Uterus (tissue), 3 donors: ENCODE measurements at regions not wholly inside any gene's neighbourhood (a gene's known extent, or its start where the extent isn't known, plus 50 kb on each side); places are given as distances from the start of the nearest gene placed in this dataset.

Experiments used
- DNase-seq, 2 donors: peaks; one replicate each; pipeline ENCODE4 v3.0.0-alpha.2; 2019 to 2020
- H3K27ac ChIP-seq, 2 donors: fragments of 200-600 bp; sonication (generic); 1 replicate in 1 of 2; 2 replicates in 1 of 2; pipeline ENCODE4 v1.5.1; 2016 to 2018
- H3K27me3 ChIP-seq, 2 donors: fragments of 200-600 bp; sonication (generic); one replicate each; pipeline ENCODE4 v1.5.1; 2018 to 2019; ENCODE audit warnings: control low read depth in 1 of 2
- H3K36me3 ChIP-seq, 2 donors: fragments of 200-600 bp; sonication (generic); one replicate each; pipeline ENCODE4 v1.5.1; 2019; ENCODE audit warnings: control low read depth in 1 of 2
- H3K4me1 ChIP-seq, 2 donors: fragments of 200-600 bp; sonication (generic); one replicate each; pipeline ENCODE4 v1.5.1; 2018 to 2019; ENCODE audit warnings: control low read depth in 1 of 2
- H3K4me3 ChIP-seq, 2 donors: fragments of 200-600 bp; sonication (generic); 1 replicate in 1 of 2; 2 replicates in 1 of 2; pipeline ENCODE4 v1.5.1; 2018 to 2019; ENCODE audit warnings: mild to moderate bottlenecking in 1 of 2
- H3K9me3 ChIP-seq, 2 donors: fragments of 200-600 bp; sonication (generic); one replicate each; pipeline ENCODE4 v1.5.1; 2019; ENCODE audit warnings: control low read depth in 1 of 2
- POLR2A ChIP-seq, 2 donors: fragments of 450-650 bp; IDR thresholded peaks; one replicate each; pipeline ENCODE4 v1.6.1; 2016; ENCODE audit warnings: antibody characterized with exemption in 2 of 2, mild to moderate bottlenecking in 1 of 2, moderate library complexity in 1 of 2
- intact Hi-C: fragments of 100-400 bp; cut with DNase I; formaldehyde crosslinking; loops from one replicate; pipeline ENCODE4 v1.15.1; 2023; ENCODE audit warnings: low total_unique reads
- TF ChIP-seq, protein P1 (sequence below), 4 experiments: fragments of 200-600 bp in 2 of 4; fragments of 450-650 bp in 2 of 4; sonication (generic) in 2 of 4; IDR thresholded peaks; one replicate each; pipeline ENCODE4 v1.5.1; 2016 to 2019; ENCODE audit warnings: antibody characterized with exemption in 4 of 4, mild to moderate bottlenecking in 2 of 4, moderate library complexity in 1 of 4
- donor health status: DM: yes; HTN: yes; CAD: no.

DNA sequence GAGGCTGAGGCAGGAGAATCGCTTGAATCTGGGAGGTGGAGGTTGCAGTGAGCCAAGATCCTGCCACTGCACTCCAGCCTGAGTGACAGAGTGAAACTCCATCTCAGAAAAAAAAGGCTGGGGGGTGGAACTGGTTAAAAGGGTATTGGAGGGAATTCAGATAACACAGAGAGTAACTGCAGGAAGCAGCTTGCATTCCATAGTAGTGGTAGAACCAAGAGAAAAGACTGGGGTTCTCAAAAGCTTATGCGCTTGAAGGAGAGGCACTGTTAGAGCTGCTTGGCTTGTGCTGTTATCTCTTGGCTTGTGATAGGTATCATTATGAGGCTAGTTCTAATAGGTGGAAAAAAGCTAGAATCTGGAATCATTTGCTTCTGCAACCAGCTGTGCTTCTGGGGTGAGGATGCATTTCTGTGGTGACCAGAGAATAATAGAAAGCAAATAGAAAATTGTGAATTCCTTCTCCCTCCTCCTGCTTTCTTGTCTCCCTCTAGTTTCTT is 91.2 kb upstream of the ELOVL6 start:
- DNase-seq, result no peak
- Histone ChIP-seq H3K36me3 (no peaks in the 10 kb centered on the region), H3K4me3 (no peak overlapping the region), H3K27me3 (no peaks in the 10 kb centered on the region), H3K4me1 (no peaks in the 10 kb centered on the region), H3K27ac (no peak overlapping the region), H3K9me3 (no peaks in the 10 kb centered on the region)
- TF ChIP-seq POLR2A (IDR thresholded peaks at IDR 0.05), result no peak
- TF ChIP-seq, protein P1, sequence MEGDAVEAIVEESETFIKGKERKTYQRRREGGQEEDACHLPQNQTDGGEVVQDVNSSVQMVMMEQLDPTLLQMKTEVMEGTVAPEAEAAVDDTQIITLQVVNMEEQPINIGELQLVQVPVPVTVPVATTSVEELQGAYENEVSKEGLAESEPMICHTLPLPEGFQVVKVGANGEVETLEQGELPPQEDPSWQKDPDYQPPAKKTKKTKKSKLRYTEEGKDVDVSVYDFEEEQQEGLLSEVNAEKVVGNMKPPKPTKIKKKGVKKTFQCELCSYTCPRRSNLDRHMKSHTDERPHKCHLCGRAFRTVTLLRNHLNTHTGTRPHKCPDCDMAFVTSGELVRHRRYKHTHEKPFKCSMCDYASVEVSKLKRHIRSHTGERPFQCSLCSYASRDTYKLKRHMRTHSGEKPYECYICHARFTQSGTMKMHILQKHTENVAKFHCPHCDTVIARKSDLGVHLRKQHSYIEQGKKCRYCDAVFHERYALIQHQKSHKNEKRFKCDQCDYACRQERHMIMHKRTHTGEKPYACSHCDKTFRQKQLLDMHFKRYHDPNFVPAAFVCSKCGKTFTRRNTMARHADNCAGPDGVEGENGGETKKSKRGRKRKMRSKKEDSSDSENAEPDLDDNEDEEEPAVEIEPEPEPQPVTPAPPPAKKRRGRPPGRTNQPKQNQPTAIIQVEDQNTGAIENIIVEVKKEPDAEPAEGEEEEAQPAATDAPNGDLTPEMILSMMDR (IDR thresholded peaks at IDR 0.05), result no peak
- intact Hi-C loops, result no loop called here

DNA sequence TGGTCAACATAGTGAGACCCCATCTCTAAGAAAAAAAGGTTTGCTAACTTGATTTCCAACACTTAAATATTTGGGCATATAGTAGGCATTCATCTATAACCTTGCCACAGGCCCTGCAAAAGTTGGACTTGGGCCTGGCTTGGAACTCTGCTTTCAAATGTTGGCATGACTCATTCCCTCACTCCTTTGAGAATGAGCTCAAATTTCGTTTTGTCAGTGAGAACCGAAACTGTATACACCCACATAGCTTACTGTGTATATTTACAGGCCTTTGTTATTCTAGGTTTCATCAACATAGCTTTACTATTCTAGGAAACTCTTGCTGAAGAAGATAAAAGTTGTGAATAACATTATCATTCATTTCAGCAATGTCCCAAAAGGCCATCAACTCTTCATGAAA is 88.7 kb upstream of the ELOVL6 start:
- H3K27me3 ChIP-seq, result no peaks in the 10 kb centered on the region
- intact Hi-C loops, result no loop called here
- no peaks in the 10 kb centered on the region for H3K36me3 ChIP-seq
- no peaks in the 10 kb centered on the region for H3K4me1 ChIP-seq
- no peak overlapping the region for H3K27ac ChIP-seq
- no peak for DNase-seq
- H3K9me3 ChIP-seq, result no peaks in the 10 kb centered on the region
- H3K4me3 ChIP-seq, result no peak overlapping the region
- no peak for TF ChIP-seq POLR2A (IDR thresholded peaks at IDR 0.05)
- TF ChIP-seq, protein P1 (IDR thresholded peaks at IDR 0.05), result no peak

DNA sequence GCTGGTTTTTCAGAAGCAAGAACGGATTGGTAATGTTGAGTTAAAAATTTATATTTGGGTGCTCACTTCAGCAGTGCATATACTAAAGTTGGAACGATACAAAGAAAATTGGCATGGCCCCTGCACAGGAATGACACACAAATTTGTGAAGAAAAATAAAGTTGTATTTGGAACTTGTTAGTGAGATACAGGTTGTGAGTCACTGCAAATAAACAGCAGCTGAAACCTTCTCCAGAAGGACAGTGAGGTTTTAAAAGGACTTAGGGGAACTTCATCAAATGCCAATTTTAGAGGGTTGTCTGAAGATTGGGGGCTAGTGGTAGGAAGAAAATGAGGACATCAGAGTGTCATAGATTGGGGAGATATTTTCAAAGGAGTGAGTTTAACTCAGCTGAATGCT is 79.7 kb upstream of the ELOVL6 start:
- no peaks in the 10 kb centered on the region for H3K9me3 ChIP-seq
- intact Hi-C loops, result no loop called here
- no peaks in the 10 kb centered on the region for H3K27me3 ChIP-seq
- no peak for DNase-seq
- no peak overlapping the region for H3K4me3 ChIP-seq
- no peak overlapping the region for H3K27ac ChIP-seq
- H3K4me1 ChIP-seq, result no peaks in the 10 kb centered on the region
- TF ChIP-seq, protein P1 (IDR thresholded peaks at IDR 0.05), result no peak
- no peak for TF ChIP-seq POLR2A (IDR thresholded peaks at IDR 0.05)
- no peaks in the 10 kb centered on the region for H3K36me3 ChIP-seq

DNA sequence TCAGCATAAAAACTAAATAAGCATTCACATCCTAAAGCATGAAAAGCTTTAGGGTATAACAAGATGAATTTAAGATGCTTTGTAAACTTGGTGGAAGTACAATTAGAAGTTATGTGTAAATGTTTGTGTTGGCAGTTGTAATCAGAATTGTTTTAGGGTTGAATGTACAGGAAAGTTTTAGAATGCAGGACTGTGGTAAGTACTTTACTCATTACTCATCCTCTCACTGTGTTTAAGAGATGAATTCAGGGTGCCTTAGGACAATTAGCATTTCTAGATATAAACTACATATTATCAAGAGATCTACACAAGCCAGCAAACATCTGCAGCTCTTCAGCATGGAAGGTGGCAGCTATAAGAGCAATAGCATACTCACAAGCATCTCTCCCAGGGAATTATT is 77.5 kb upstream of the ELOVL6 start:
- no peak for DNase-seq
- H3K4me3 ChIP-seq, result no peak overlapping the region
- no peaks in the 10 kb centered on the region for H3K36me3 ChIP-seq
- H3K9me3 ChIP-seq, result no peaks in the 10 kb centered on the region
- intact Hi-C loops, result no loop called here
- TF ChIP-seq, protein P1 (IDR thresholded peaks at IDR 0.05), result no peak
- no peak for TF ChIP-seq POLR2A (IDR thresholded peaks at IDR 0.05)
- no peak overlapping the region for H3K27ac ChIP-seq
- no peaks in the 10 kb centered on the region for H3K4me1 ChIP-seq
- no peaks in the 10 kb centered on the region for H3K27me3 ChIP-seq

DNA sequence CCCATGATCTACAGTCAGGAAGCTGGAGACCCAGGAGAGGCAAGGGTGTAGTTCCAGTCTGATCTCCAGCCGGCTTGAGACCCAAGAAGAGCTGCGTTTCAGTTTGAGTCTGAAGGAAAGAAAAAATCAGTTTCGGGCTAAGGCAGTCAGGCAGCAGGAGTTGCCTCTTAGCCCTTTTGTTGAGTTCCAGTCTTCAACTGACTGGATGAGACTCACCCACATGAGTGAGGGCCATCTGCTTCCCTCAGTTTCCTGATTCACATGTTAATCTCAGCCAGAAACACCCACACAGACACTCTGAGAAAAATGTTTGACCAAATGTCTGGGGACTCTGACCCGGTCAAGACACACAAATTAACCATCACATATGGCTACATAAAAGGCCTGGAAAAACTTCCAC is 73.6 kb upstream of the ELOVL6 start:
- no peak overlapping the region for H3K4me3 ChIP-seq
- H3K27me3 ChIP-seq, result no peaks in the 10 kb centered on the region
- no peaks in the 10 kb centered on the region for H3K9me3 ChIP-seq
- H3K4me1 ChIP-seq, result no peaks in the 10 kb centered on the region
- H3K27ac ChIP-seq, result no peak overlapping the region
- intact Hi-C loops, result no loop called here
- no peak for DNase-seq
- H3K36me3 ChIP-seq, result no peaks in the 10 kb centered on the region
- TF ChIP-seq POLR2A (IDR thresholded peaks at IDR 0.05), result no peak
- TF ChIP-seq, protein P1 (IDR thresholded peaks at IDR 0.05), result no peak
